Esophagus squamous epithelium (tissue), 5 donors: ENCODE measurements at regions not wholly inside any gene's neighbourhood (a gene's known extent, or its start where the extent isn't known, plus 50 kb on each side); places are given as distances from the start of the nearest gene placed in this dataset.
"Not testable (repeated sequence)": the region's sequence is repeated elsewhere in the genome, so short reads cannot be mapped to it uniquely, and the experiment has no call there.

Experiments
- DNase-seq: peaks from one replicate; lab custom pipeline; 2025; lab: John Stamatoyannopoulos, UW
- H3K27ac ChIP-seq, 4 donors: fragments of 200-600 bp; sonication (generic); one replicate each; pipeline ENCODE4 v1.5.1; 2016 to 2019; ENCODE audit warnings: mild to moderate bottlenecking in 1 of 4
- H3K27me3 ChIP-seq, 4 donors: fragments of 200-600 bp; sonication (generic); 1 replicate in 3 of 4; 2 replicates in 1 of 4; pipeline versions ENCODE4 v1.5.1 to v1.6.0; 2017 to 2021; ENCODE audit warnings: antibody characterized with exemption in 1 of 4
- H3K36me3 ChIP-seq, 3 donors: fragments of 200-600 bp; sonication (generic); one replicate each; pipeline ENCODE4 v1.5.1; 2016 to 2019
- H3K4me1 ChIP-seq, 3 donors: fragments of 200-600 bp; sonication (generic); one replicate each; pipeline ENCODE4 v1.5.1; 2017 to 2019
- H3K4me3 ChIP-seq, 4 donors: fragments of 200-600 bp; sonication (generic); 1 replicate in 3 of 4; 2 replicates in 1 of 4; pipeline ENCODE4 v1.5.1; 2016 to 2019; ENCODE audit warnings: mild to moderate bottlenecking in 2 of 4, moderate library complexity in 1 of 4
- H3K9me3 ChIP-seq, 3 donors: fragments of 200-600 bp; sonication (generic); one replicate each; pipeline ENCODE4 v1.5.1; 2016 to 2019
- POLR2A ChIP-seq, 4 donors: fragments of 450-650 bp; IDR thresholded peaks; one replicate each; pipeline ENCODE4 v1.6.1; 2017; ENCODE audit warnings: antibody characterized with exemption in 4 of 4, mild to moderate bottlenecking in 4 of 4, moderate library complexity in 3 of 4
- WGBS, 2 donors: methylation state at CpG; one replicate each; pipeline ENCODE4 v1.1.5; 2018; 5-methylcytosine and 5-hydroxymethylcytosine counted together
- intact Hi-C: fragments of 100-400 bp; cut with DNase I; formaldehyde crosslinking; loops from one replicate; pipeline ENCODE4 v1.15.0; 2022
- TF ChIP-seq, protein P1 (sequence below), 6 experiments: fragments of 450-650 bp in 4 of 6; fragments of 200-600 bp in 2 of 6; sonication (generic) in 2 of 6; IDR thresholded peaks; one replicate each; pipeline ENCODE4 v1.5.1; 2016 to 2019; ENCODE audit warnings: antibody characterized with exemption in 6 of 6, mild to moderate bottlenecking in 4 of 6, moderate library complexity in 4 of 6
- donor health status: DM: yes; HTN: yes; CAD: no.

DNA sequence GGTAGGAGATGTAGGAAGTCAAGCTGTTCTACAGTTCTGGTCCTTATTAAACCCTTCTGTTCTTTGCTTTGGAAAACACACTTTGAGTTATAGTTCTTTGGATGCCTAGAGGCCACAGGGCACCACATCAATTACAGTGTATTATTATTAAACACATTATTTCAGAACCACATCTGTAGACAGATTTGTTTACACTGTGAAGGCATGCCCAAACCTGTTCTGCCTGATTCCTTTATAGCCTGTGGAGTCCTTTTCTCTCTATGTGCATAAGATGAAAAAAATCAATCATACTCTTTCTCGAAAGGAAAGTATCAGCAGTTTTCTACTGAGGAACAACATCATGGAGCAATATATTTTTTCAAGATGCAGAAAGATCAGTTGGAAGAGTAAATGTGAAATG is 371.3 kb upstream of the INTU start:
- Histone ChIP-seq H3K27me3 (no peaks in the 10 kb centered on the region), H3K27ac (no peak overlapping the region), H3K4me3 (no peak overlapping the region), H3K9me3 (no peaks in the 10 kb centered on the region), H3K4me1 (no peaks in the 10 kb centered on the region), H3K36me3 (no peaks in the 10 kb centered on the region)
- no peak for DNase-seq
- intact Hi-C loops, result no loop called here
- no peak for TF ChIP-seq POLR2A (IDR thresholded peaks at IDR 0.05)
- TF ChIP-seq, protein P1, sequence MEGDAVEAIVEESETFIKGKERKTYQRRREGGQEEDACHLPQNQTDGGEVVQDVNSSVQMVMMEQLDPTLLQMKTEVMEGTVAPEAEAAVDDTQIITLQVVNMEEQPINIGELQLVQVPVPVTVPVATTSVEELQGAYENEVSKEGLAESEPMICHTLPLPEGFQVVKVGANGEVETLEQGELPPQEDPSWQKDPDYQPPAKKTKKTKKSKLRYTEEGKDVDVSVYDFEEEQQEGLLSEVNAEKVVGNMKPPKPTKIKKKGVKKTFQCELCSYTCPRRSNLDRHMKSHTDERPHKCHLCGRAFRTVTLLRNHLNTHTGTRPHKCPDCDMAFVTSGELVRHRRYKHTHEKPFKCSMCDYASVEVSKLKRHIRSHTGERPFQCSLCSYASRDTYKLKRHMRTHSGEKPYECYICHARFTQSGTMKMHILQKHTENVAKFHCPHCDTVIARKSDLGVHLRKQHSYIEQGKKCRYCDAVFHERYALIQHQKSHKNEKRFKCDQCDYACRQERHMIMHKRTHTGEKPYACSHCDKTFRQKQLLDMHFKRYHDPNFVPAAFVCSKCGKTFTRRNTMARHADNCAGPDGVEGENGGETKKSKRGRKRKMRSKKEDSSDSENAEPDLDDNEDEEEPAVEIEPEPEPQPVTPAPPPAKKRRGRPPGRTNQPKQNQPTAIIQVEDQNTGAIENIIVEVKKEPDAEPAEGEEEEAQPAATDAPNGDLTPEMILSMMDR (IDR thresholded peaks at IDR 0.05), result no peak
- 27 to 50% methylated on average over 1 of the region's 1 CpG for WGBS, 2 donors

GRCh38 chr4:127268367-127268766 is 364.4 kb upstream of the INTU start:
- no peak for TF ChIP-seq POLR2A (IDR thresholded peaks at IDR 0.05)
- TF ChIP-seq, protein P1 (IDR thresholded peaks at IDR 0.05), result no peak
- Histone ChIP-seq H3K27ac (no peak overlapping the region), H3K4me3 (no peak overlapping the region), H3K27me3 (no peaks in the 10 kb centered on the region), H3K4me1 (no peaks in the 10 kb centered on the region), H3K9me3 (peaks cover 0 to 10% (median 0%) of the 10 kb centered on the region in 3 donors), H3K36me3 (no peaks in the 10 kb centered on the region)
- DNase-seq, result no peak
- WGBS, 2 donors, result 85 to 89% methylated on average over 1 of the region's 1 CpG
- intact Hi-C loops, result no loop called here

DNA sequence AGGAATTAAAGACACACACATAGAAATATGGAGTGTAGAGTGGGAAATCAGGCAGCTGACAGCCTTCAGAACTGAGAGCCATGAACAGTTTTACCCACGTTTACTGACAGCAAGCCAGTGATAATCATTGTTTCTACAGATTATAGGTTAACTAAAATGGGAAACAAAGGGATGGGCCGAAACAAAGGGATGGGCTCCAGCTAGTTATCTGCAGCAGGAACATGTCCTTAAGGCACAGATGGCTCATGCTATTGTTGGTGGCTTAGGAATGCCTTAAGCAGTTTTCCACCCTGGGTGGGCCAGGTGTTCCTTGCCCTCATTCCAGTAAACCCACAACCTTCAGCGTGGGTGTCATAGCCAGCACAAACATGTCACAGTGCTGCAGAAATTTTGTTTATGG is 355.7 kb upstream of the INTU start:
- H3K4me3 ChIP-seq, intact Hi-C loops, H3K4me1 ChIP-seq, DNase-seq, H3K36me3 ChIP-seq, H3K27me3 ChIP-seq, H3K27ac ChIP-seq: not testable (repeated sequence)
- WGBS, 2 donors, result 52 to 64% methylated on average over 3 of the region's 3 CpGs
- H3K9me3 ChIP-seq, result peaks cover 0 to 15% (median 0%) of the 10 kb centered on the region in 3 donors

GRCh38 chr4:127284236-127284635 is 348.5 kb upstream of the INTU start:
- Histone ChIP-seq H3K27ac (no peak overlapping the region), H3K4me3 (no peak overlapping the region), H3K9me3 (no peaks in the 10 kb centered on the region), H3K27me3 (no peaks in the 10 kb centered on the region), H3K4me1 (no peaks in the 10 kb centered on the region), H3K36me3 (no peaks in the 10 kb centered on the region)
- no peak for DNase-seq
- intact Hi-C loops, result no loop called here
- TF ChIP-seq, protein P1 (IDR thresholded peaks at IDR 0.05), result no peak

GRCh38 chr4:127291316-127291715 is 341.4 kb upstream of the INTU start:
- TF ChIP-seq POLR2A (IDR thresholded peaks at IDR 0.05), result no peak
- TF ChIP-seq, protein P1 (IDR thresholded peaks at IDR 0.05), result no peak
- no peaks in the 10 kb centered on the region for H3K27me3 ChIP-seq
- 31 to 45% methylated on average over 1 of the region's 1 CpG for WGBS, 2 donors

DNA sequence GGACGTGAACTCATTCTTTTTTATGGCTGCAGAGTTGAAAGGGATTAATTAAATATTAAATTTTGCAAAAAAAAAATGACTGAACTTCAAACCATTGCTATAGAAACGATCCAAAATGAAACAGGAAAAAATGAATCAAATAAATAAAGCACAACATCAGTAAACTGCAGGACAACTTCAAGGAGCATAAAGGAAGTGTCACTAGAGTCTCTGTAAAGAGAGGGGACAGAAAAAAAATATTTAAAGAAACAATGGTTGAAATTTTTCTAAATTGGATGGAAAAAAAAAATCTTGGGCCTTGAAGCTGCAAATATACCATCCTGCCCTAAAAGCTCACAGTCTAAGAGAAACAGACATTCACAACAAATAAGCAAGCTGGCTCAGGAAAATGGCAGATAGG is 339.3 kb upstream of the INTU start:
- TF ChIP-seq POLR2A (IDR thresholded peaks at IDR 0.05), result no peak
- TF ChIP-seq, protein P1 (IDR thresholded peaks at IDR 0.05), result no peak
- Histone ChIP-seq H3K9me3 (peaks cover 0 to 11% (median 10%) of the 10 kb centered on the region in 3 donors), H3K4me3 (no peak overlapping the region), H3K27me3 (no peaks in the 10 kb centered on the region), H3K4me1 (no peaks in the 10 kb centered on the region), H3K36me3 (no peaks in the 10 kb centered on the region), H3K27ac (no peak overlapping the region)
- intact Hi-C loops, result no loop called here
- WGBS, 2 donors, result 11 to 31% methylated on average over 2 of the region's 2 CpGs
- DNase-seq, result no peak

More at GRCh38 chr4:127291316-127291715, 341.4 kb upstream of the INTU start:
- H3K4me3 ChIP-seq, result no peak overlapping the region
- intact Hi-C loops, result no loop called here
- DNase-seq, result no peak
- H3K36me3 ChIP-seq, result no peaks in the 10 kb centered on the region
- H3K4me1 ChIP-seq, result no peaks in the 10 kb centered on the region
- peaks cover 0 to 11% (median 10%) of the 10 kb centered on the region in 3 donors for H3K9me3 ChIP-seq
- H3K27ac ChIP-seq, result no peak overlapping the region
